Tibial artery (tissue), 4 donors: ENCODE measurements at regions not wholly inside any gene's neighbourhood (a gene's known extent, or its start where the extent isn't known, plus 50 kb on each side); places are given as distances from the start of the nearest gene placed in this dataset.

Experiments used
- DNase-seq, 2 donors: peaks; one replicate each; pipeline ENCODE4 v3.0.0-alpha.2; 2019
- H3K27ac ChIP-seq, 2 donors: fragments of 200-600 bp; sonication (generic) in 1 of 2; 1 replicate in 1 of 2; 2 replicates in 1 of 2; pipeline ENCODE4 v1.5.1; 2018 to 2019; ENCODE audit warnings: mild to moderate bottlenecking in 1 of 2
- H3K27me3 ChIP-seq, 2 donors: fragments of 200-600 bp; sonication (generic) in 1 of 2; one replicate each; pipeline versions ENCODE4 v1.5.1 to v1.6.0; 2016 to 2019
- H3K36me3 ChIP-seq, 3 donors: fragments of 200-600 bp; sonication (generic) in 2 of 3; one replicate each; pipeline ENCODE4 v1.5.1; 2016 to 2019; ENCODE audit warnings: mild to moderate bottlenecking in 2 of 3
- H3K4me1 ChIP-seq, 4 donors: fragments of 200-600 bp; sonication (generic) in 2 of 4; 1 replicate in 3 of 4; 2 replicates in 1 of 4; pipeline ENCODE4 v1.5.1; 2016 to 2019
- H3K4me3 ChIP-seq, 2 donors: fragments of 200-600 bp; sonication (generic) in 1 of 2; 1 replicate in 1 of 2; 2 replicates in 1 of 2; pipeline ENCODE4 v1.5.1; 2018 to 2019; ENCODE audit warnings: mild to moderate bottlenecking in 2 of 2
- H3K9me3 ChIP-seq, 3 donors: fragments of 200-600 bp; sonication (generic) in 1 of 3; one replicate each; pipeline ENCODE4 v1.5.1; 2016 to 2019
- CTCF ChIP-seq, 2 experiments: fragments of 200-600 bp in 1 of 2; fragments of 450-650 bp in 1 of 2; IDR thresholded peaks; one replicate each; pipeline ENCODE4 v1.5.1; 2017 to 2019; ENCODE audit warnings: antibody characterized with exemption in 2 of 2, mild to moderate bottlenecking in 1 of 2, moderate library complexity in 1 of 2
- intact Hi-C: fragments of 100-400 bp; cut with DNase I; formaldehyde crosslinking; loops from one replicate; pipeline ENCODE4 v1.15.0; 2023; ENCODE audit warnings: low total_unique reads

GRCh38 chr13:33645591-33646554 is 172.1 kb upstream of the RFC3 start:
- Histone ChIP-seq H3K9me3 (no peaks in the 10 kb centered on the region), H3K4me1 (peaks cover 0 to 22% (median 6%) of the 10 kb centered on the region in 4 donors), H3K36me3 (no peaks in the 10 kb centered on the region), H3K27ac (peak overlapping the region in 1 of 2 donors; percentile 50), H3K27me3 (no peaks in the 10 kb centered on the region), H3K4me3 (no peak overlapping the region)
- no peak for TF ChIP-seq CTCF (IDR thresholded peaks at IDR 0.05)
- no peak for DNase-seq
- intact Hi-C loops, result no loop called here

- H3K4me1 ChIP-seq, result peaks cover 0 to 8% (median 0%) of the 10 kb centered on the region in 4 donors
- H3K4me3 ChIP-seq, result no peak overlapping the region
- no peak for DNase-seq
- no peaks in the 10 kb centered on the region for H3K27me3 ChIP-seq
- TF ChIP-seq CTCF (IDR thresholded peaks at IDR 0.05), result no peak
- intact Hi-C loops, result no loop called here
- no peaks in the 10 kb centered on the region for H3K9me3 ChIP-seq
- H3K27ac ChIP-seq, result no peak overlapping the region
- H3K36me3 ChIP-seq, result no peaks in the 10 kb centered on the region
Observed at GRCh38 chr13:33649212-33649878, 168.6 kb upstream of the RFC3 start.

- no peaks in the 10 kb centered on the region for H3K4me1 ChIP-seq
- no peaks in the 10 kb centered on the region for H3K27me3 ChIP-seq
- no peak for TF ChIP-seq CTCF (IDR thresholded peaks at IDR 0.05)
- no peak for DNase-seq
- no peak overlapping the region for H3K27ac ChIP-seq
- intact Hi-C loops, result no loop called here
- H3K36me3 ChIP-seq, result no peaks in the 10 kb centered on the region
- H3K4me3 ChIP-seq, result no peak overlapping the region
- H3K9me3 ChIP-seq, result no peaks in the 10 kb centered on the region
Observed at GRCh38 chr13:33651766-33652165, 166.2 kb upstream of the RFC3 start.

- no peak for TF ChIP-seq CTCF (IDR thresholded peaks at IDR 0.05)
- H3K4me3 ChIP-seq, result no peak overlapping the region
Observed at GRCh38 chr13:33657274-33657673, 160.7 kb upstream of the RFC3 start.

GRCh38 chr13:33659466-33659865 is 158.5 kb upstream of the RFC3 start:
- H3K27me3 ChIP-seq, result no peaks in the 10 kb centered on the region
- H3K9me3 ChIP-seq, result no peaks in the 10 kb centered on the region
- TF ChIP-seq CTCF (IDR thresholded peaks at IDR 0.05), result no peak
- no peaks in the 10 kb centered on the region for H3K4me1 ChIP-seq
- no peak for DNase-seq
- no peak overlapping the region for H3K4me3 ChIP-seq
- intact Hi-C loops, result no loop called here
- H3K36me3 ChIP-seq, result no peaks in the 10 kb centered on the region
- no peak overlapping the region for H3K27ac ChIP-seq

More at GRCh38 chr13:33657274-33657673, 160.7 kb upstream of the RFC3 start:
- Histone ChIP-seq H3K27ac (no peak overlapping the region), H3K4me1 (no peaks in the 10 kb centered on the region), H3K9me3 (no peaks in the 10 kb centered on the region), H3K36me3 (no peaks in the 10 kb centered on the region), H3K27me3 (no peaks in the 10 kb centered on the region)
- intact Hi-C loops, result no loop called here
- no peak for DNase-seq
